ENCODE measurements at regions not wholly inside any gene's neighbourhood (a gene's known extent, or its start where the extent isn't known, plus 50 kb on each side); places are given as distances from the start of the nearest gene placed in this dataset.

GRCh38 chr22:34855471-34855870, 210.5 kb upstream of the ISX start (continued):
- TF ChIP-seq CREB1 (CRISPR knock-in tag; IDR thresholded peaks at IDR 0.05) (no peak), ZNF138 (CRISPR knock-in tag; conservative IDR thresholded peaks at IDR 0.05) (no peak), ZNF263 (CRISPR knock-in tag; IDR thresholded peaks at IDR 0.05; ENCODE audit: low read depth) (no peak), ZNF281 (CRISPR knock-in tag; IDR thresholded peaks at IDR 0.05) (no peak), NR1H2 (CRISPR knock-in tag; IDR thresholded peaks at IDR 0.05) (no peak), PRDM15 (CRISPR knock-in tag; IDR thresholded peaks at IDR 0.05) (no peak), HMGA2 (CRISPR knock-in tag; IDR thresholded peaks at IDR 0.05) (no peak)

GRCh38 chr22:34858066-34858465, 207.9 kb upstream of the ISX start:
- ChIA-PET CTCF (no interaction called here), POLR2A (no interaction called here)
- Mint-ChIP-seq H3K36me3 (0 out of 2 replicates have a peak, but pooled peaks cover 7% of the 10 kb centered on the region), H3K9me3 (peaks cover 30% of the 10 kb centered on the region), H3K4me3 (no peak overlapping the region), H3K27me3 (ENCODE audit: low read depth) (no peaks in the 10 kb centered on the region; the same call in 1 of the 2 replicates), H3K4me1 (peaks cover 11% of the 10 kb centered on the region), H3K27ac (no peak overlapping the region)
- no peak for DNase-seq (ENCODE audit: low spot score)
- no peak for ATAC-seq
- TF ChIP-seq ZNF263 (CRISPR knock-in tag; IDR thresholded peaks at IDR 0.05; ENCODE audit: low read depth) (no peak), ZNF281 (CRISPR knock-in tag; IDR thresholded peaks at IDR 0.05) (no peak), ZNF219 (CRISPR knock-in tag; IDR thresholded peaks at IDR 0.05; ENCODE audit: borderline replicate concordance) (no peak), AFF4 (CRISPR knock-in tag; IDR thresholded peaks at IDR 0.05; ENCODE audit: borderline replicate concordance) (no peak), NR3C1 (CRISPR knock-in tag; conservative IDR thresholded peaks at IDR 0.05; ENCODE audit: low read depth) (no peak), PRRX2 (CRISPR knock-in tag; IDR thresholded peaks at IDR 0.05) (no peak), NFE2L1 (CRISPR knock-in tag; IDR thresholded peaks at IDR 0.05) (no peak), ZNF396 (CRISPR knock-in tag; IDR thresholded peaks at IDR 0.05; ENCODE audit: borderline replicate concordance) (no peak), ZNF423 (CRISPR knock-in tag; IDR thresholded peaks at IDR 0.05) (no peak), EMX1 (CRISPR knock-in tag; IDR thresholded peaks at IDR 0.05) (no peak), ZNF532 (CRISPR knock-in tag; IDR thresholded peaks at IDR 0.05; ENCODE audit: borderline replicate concordance) (no peak), NR2C2 (CRISPR knock-in tag; IDR thresholded peaks at IDR 0.05) (no peak), ZBTB21 (CRISPR knock-in tag; IDR thresholded peaks at IDR 0.05; ENCODE audit: borderline replicate concordance) (no peak), ZNF671 (CRISPR knock-in tag; IDR thresholded peaks at IDR 0.05) (no peak)

All from WTC11 (cell line).